ENCODE measurements at regions not wholly inside any gene's neighbourhood (a gene's known extent, or its start where the extent isn't known, plus 50 kb on each side); places are given as distances from the start of the nearest gene placed in this dataset.

DNA sequence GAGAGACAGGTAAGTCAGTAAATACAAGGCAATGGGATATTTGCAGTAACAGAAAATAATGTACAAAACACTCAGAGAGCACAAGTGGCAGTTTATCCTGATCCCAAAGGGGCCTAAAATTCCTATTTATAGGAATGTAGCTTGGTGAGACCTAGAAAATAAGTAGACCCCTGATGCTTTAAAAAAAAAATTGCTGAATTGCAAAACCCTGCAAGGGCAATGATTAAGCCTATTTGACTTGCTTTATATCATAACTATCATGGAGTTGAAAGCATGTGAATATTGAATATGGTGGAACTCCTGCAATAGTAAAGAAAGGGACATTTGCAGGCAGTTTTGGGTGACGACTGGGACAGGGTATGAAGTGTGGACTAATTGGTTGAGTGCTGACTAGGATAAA is 101.9 kb upstream of the C1orf21 start:
- H3K4me1 ChIP-seq (ENCODE audit: insufficient read depth, low read length) = no peaks in the 10 kb centered on the region
- no peak overlapping the region for H3K4me3 ChIP-seq (ENCODE audit: low read length)
- no peaks in the 10 kb centered on the region for H3K36me3 ChIP-seq (ENCODE audit: insufficient read depth, low read depth, low read length)
- no peak overlapping the region for H3K27ac ChIP-seq (ENCODE audit: low read length)
- peaks cover 14% of the 10 kb centered on the region for H3K9me3 ChIP-seq (ENCODE audit: insufficient read depth, low read depth, low read length)
- no peaks in the 10 kb centered on the region for H3K27me3 ChIP-seq (ENCODE audit: insufficient read depth, low read length)
- H3K9ac ChIP-seq (ENCODE audit: low read depth, low read length) = no peak overlapping the region

DNA sequence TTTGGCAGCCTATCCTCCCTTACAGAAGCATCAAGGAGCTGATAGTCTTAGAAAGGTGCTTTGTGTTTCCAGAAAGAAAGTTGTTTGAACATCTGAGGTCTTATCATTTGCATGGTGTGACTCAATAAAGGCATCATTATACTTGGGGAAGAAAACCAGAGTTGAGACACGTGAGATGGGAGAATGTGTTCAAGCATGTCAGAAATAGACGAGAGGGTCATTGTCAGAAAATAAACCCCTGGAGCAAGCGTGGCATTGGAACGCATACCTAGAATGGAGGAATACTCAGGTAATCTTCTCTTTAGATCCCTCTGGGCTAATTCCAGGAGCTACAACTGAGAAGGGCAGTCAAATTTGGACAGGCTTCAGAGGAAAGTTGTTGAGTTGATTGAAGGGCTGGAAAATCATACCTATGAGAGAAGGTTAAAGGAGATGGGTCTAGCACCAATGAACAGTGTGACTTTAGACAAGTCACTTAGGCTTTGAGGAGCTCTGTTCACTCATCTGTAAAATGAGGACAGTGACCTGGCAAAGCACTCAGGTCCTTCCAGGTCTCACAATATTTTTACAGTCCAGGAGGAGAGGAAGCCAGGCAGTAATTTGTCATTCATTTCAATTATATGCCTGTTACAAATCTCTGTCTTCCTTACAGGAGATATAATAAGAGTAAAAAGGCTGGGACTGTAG is 101.3 kb upstream of the C1orf21 start:
- Histone ChIP-seq H3K27ac (ENCODE audit: low read length) (no peak overlapping the region), H3K9me3 (ENCODE audit: insufficient read depth, low read depth, low read length) (peaks cover 21% of the 10 kb centered on the region), H3K27me3 (ENCODE audit: insufficient read depth, low read length) (no peaks in the 10 kb centered on the region), H3K36me3 (ENCODE audit: insufficient read depth, low read depth, low read length) (no peaks in the 10 kb centered on the region), H3K4me1 (ENCODE audit: insufficient read depth, low read length) (no peaks in the 10 kb centered on the region), H3K4me3 (ENCODE audit: low read length) (no peak overlapping the region), H3K9ac (ENCODE audit: low read depth, low read length) (no peak overlapping the region)

DNA sequence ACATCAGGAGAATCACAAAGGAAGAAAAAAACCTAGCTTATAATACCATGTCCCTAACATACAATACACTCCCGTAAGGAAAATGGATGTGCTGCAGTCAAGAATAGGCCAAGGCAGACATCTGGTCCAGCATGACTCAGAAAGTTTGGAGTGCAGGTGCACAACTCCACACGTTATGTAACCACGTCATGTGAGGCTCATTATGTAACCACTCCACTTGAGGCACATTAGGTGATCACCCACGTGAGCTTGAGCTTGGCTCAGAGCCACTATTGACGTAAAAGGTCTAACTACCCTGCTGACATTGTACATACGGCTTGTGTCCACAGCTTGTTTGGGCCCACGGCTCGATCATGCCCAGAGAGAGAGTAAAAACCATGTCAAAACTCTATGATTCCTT is 99.8 kb upstream of the C1orf21 start:
- H3K36me3 ChIP-seq (ENCODE audit: insufficient read depth, low read depth, low read length) = no peaks in the 10 kb centered on the region
- peaks cover 29% of the 10 kb centered on the region for H3K9me3 ChIP-seq (ENCODE audit: insufficient read depth, low read depth, low read length)
- no peaks in the 10 kb centered on the region for H3K4me1 ChIP-seq (ENCODE audit: insufficient read depth, low read length)
- no peak overlapping the region for H3K9ac ChIP-seq (ENCODE audit: low read depth, low read length)
- H3K27ac ChIP-seq (ENCODE audit: low read length) = no peak overlapping the region
- no peak overlapping the region for H3K4me3 ChIP-seq (ENCODE audit: low read length)
- no peaks in the 10 kb centered on the region for H3K27me3 ChIP-seq (ENCODE audit: insufficient read depth, low read length)

DNA sequence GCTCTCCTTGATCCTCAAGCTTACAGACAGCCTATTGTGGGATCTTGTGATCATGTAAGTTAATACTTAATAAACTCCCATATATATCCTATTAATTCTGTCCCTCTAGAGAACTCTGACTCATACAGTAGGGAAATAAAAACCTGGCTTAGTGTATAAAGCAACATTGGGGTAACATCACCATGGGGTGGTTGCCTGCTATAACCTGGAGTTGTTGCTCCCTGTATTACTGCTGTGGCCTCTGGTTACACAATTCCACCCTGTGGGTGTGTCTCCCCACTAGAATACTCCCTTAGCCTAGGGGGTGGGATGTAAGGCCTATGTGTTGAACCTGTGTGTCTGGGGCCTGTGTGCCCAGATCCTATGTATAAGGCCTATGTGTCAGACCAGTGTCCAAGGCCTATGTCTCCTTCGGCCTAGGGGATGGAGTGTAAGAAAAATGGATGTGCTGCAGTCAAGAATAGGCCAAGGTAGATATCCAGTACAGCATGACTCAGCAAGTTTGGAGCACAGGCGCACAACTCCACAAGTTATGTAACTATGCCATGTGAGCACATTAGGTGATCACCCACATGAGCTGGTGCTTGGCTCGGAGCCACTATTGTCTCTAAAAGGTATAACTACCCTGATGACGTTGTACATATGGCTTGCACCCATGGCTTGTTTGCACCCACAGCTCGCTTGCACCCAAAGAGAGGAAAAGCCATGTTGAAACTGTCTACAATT is 96.8 kb upstream of the C1orf21 start:
- no peak overlapping the region for H3K27ac ChIP-seq (ENCODE audit: low read length)
- H3K4me3 ChIP-seq (ENCODE audit: low read length) = no peak overlapping the region
- no peaks in the 10 kb centered on the region for H3K27me3 ChIP-seq (ENCODE audit: insufficient read depth, low read length)
- no peaks in the 10 kb centered on the region for H3K36me3 ChIP-seq (ENCODE audit: insufficient read depth, low read depth, low read length)
- H3K4me1 ChIP-seq (ENCODE audit: insufficient read depth, low read length) = no peaks in the 10 kb centered on the region
- H3K9ac ChIP-seq (ENCODE audit: low read depth, low read length) = no peak overlapping the region
- H3K9me3 ChIP-seq (ENCODE audit: insufficient read depth, low read depth, low read length) = peaks cover 29% of the 10 kb centered on the region

DNA sequence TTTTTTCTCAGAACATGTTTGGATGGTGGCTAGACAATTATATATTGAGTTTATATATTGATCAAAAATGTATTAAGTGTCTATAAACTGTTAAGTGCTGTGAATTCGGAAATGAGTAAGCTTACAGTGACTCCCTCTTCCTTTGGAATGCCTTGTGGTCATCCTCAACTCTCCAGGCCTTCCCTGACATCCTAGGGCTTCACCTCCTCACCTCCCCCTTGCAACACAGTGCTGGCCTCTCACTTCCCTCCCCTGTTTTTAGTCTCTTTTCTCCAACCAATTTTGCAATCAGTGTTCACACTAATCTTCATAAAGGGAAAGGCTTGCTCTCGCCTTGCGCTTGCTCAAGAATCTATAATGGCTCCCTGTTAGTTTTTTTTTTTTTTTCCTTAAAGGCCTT is 95.1 kb upstream of the C1orf21 start:
- no peaks in the 10 kb centered on the region for H3K4me1 ChIP-seq (ENCODE audit: insufficient read depth, low read length)
- no peak overlapping the region for H3K4me3 ChIP-seq (ENCODE audit: low read length)
- no peaks in the 10 kb centered on the region for H3K36me3 ChIP-seq (ENCODE audit: insufficient read depth, low read depth, low read length)
- H3K27ac ChIP-seq (ENCODE audit: low read length) = no peak overlapping the region
- no peaks in the 10 kb centered on the region for H3K27me3 ChIP-seq (ENCODE audit: insufficient read depth, low read length)
- H3K9me3 ChIP-seq (ENCODE audit: insufficient read depth, low read depth, low read length) = peaks cover 26% of the 10 kb centered on the region
- H3K9ac ChIP-seq (ENCODE audit: low read depth, low read length) = no peak overlapping the region

DNA sequence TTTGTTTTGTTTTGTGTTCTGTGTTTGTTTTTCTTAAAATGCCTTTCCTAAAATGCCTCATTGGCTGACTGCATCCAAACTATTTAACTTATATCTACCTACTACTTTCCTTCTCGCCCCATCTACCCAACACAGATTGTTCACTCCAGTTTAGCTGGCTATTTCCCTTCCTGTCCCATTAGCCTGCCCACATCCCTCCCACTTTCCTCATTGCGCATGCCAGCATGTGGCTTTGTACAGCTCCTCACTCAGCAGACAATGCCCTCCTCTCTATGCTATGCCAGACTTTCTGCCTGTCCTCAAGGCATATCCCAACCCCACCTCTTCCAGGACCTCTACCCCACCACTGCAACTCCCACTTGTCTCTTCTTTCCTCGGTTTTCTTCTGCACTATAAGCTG is 94.7 kb upstream of the C1orf21 start:
- Histone ChIP-seq H3K9ac (ENCODE audit: low read depth, low read length) (no peak overlapping the region), H3K36me3 (ENCODE audit: insufficient read depth, low read depth, low read length) (no peaks in the 10 kb centered on the region), H3K27ac (ENCODE audit: low read length) (no peak overlapping the region), H3K4me3 (ENCODE audit: low read length) (no peak overlapping the region), H3K9me3 (ENCODE audit: insufficient read depth, low read depth, low read length) (peaks cover 23% of the 10 kb centered on the region), H3K4me1 (ENCODE audit: insufficient read depth, low read length) (no peaks in the 10 kb centered on the region), H3K27me3 (ENCODE audit: insufficient read depth, low read length) (no peaks in the 10 kb centered on the region)

DNA sequence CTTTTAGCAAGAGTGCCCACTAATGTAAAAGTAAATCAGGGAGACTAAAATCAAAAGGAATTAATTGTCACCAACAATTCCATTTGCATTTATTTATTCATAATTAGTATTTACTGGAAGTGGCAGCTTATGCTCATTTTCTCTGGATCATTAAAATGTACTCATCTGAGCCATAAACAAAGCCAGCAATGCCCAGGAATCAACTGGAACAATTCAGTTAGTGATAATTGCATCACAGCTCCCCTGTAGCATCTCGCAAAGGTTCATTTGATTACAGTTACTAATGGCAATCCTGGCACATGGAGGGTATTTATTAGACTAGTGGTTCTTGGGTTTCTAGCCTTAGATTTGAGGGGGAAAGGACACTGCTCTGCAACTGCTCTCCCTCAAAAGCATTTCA is 92.7 kb upstream of the C1orf21 start:
- no peak overlapping the region for H3K27ac ChIP-seq (ENCODE audit: low read length)
- H3K4me1 ChIP-seq (ENCODE audit: insufficient read depth, low read length) = no peaks in the 10 kb centered on the region; the same call in 1 of the 2 replicates
- H3K9me3 ChIP-seq (ENCODE audit: insufficient read depth, low read depth, low read length) = peaks cover 18% of the 10 kb centered on the region
- no peak overlapping the region for H3K9ac ChIP-seq (ENCODE audit: low read depth, low read length)
- H3K36me3 ChIP-seq (ENCODE audit: insufficient read depth, low read depth, low read length) = no peaks in the 10 kb centered on the region
- no peaks in the 10 kb centered on the region for H3K27me3 ChIP-seq (ENCODE audit: insufficient read depth, low read length)
- H3K4me3 ChIP-seq (ENCODE audit: low read length) = no peak overlapping the region

DNA sequence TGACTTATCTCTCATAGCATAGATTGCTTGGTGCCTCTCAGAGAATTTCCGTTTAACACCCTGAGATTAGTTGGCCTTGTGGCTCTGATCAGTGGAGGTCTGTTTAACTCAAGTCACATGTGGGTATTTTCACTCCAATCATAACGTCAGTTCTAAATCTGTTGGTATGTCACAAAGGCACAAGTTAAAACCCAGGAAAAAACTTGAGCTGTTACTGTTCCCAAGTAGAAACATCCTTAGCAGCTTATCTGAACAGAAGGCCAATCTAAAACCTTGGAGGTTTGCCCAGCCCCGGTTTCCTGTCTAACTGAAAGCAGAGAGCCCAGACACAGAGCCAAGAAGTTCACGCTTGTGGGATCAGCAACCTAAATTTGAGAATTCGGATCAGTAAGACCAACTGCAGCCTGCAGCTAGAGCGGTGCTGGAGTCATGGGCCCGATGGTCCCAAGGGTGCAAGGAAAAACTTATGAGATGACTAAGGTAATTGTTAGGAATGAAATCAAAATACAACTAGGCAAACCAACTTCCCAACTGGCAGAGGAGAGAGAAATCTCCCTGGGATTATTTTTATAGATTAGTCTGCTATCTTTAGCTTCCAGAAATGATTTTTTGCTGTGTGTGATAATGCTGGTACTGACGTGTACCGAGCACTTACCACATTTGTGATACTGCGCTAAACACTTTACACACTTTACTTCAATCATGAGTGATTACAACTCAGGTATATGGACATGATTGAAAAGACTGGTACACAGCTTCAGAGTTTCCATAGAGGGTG is 90.2 kb upstream of the C1orf21 start:
- no peaks in the 10 kb centered on the region for H3K36me3 ChIP-seq (ENCODE audit: insufficient read depth, low read depth, low read length)
- no peaks in the 10 kb centered on the region for H3K27me3 ChIP-seq (ENCODE audit: insufficient read depth, low read length)
- H3K9ac ChIP-seq (ENCODE audit: low read depth, low read length) = no peak overlapping the region
- H3K4me3 ChIP-seq (ENCODE audit: low read length) = no peak overlapping the region
- no peaks in the 10 kb centered on the region; the same call in 1 of the 2 replicates for H3K9me3 ChIP-seq (ENCODE audit: insufficient read depth, low read depth, low read length)
- H3K27ac ChIP-seq (ENCODE audit: low read length) = no peak overlapping the region
- H3K4me1 ChIP-seq (ENCODE audit: insufficient read depth, low read length) = no peaks in the 10 kb centered on the region; the same call in 1 of the 2 replicates

DNA sequence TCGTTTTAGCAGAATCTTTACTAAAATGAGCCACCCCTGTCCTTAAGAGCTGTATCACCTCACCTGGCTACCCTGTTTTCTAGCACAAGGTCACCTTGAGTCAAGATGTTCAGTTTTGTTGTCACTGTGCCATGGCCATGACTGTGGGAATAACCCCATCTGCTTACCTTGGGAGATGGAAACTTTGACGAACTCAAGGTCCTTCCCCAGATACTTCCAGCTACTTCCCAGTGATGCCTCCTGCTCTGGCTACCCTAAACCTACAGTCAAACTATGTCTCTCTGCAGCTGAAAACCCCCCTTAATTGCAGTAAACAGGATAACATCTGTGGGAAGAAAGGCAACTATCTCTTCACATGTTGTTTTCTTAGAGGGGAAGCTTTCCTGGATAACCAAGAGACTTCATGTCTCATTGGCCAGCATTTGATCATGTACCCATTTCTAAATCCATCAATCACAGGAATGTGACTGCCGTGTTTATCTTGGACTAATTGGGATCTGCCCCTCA is 89.5 kb upstream of the C1orf21 start:
- H3K36me3 ChIP-seq (ENCODE audit: insufficient read depth, low read depth, low read length) = no peaks in the 10 kb centered on the region
- H3K27ac ChIP-seq (ENCODE audit: low read length) = no peak overlapping the region
- no peak overlapping the region for H3K9ac ChIP-seq (ENCODE audit: low read depth, low read length)
- H3K4me1 ChIP-seq (ENCODE audit: insufficient read depth, low read length) = no peaks in the 10 kb centered on the region; the same call in 1 of the 2 replicates
- no peak overlapping the region for H3K4me3 ChIP-seq (ENCODE audit: low read length)
- H3K9me3 ChIP-seq (ENCODE audit: insufficient read depth, low read depth, low read length) = no peaks in the 10 kb centered on the region
- H3K27me3 ChIP-seq (ENCODE audit: insufficient read depth, low read length) = no peaks in the 10 kb centered on the region

DNA sequence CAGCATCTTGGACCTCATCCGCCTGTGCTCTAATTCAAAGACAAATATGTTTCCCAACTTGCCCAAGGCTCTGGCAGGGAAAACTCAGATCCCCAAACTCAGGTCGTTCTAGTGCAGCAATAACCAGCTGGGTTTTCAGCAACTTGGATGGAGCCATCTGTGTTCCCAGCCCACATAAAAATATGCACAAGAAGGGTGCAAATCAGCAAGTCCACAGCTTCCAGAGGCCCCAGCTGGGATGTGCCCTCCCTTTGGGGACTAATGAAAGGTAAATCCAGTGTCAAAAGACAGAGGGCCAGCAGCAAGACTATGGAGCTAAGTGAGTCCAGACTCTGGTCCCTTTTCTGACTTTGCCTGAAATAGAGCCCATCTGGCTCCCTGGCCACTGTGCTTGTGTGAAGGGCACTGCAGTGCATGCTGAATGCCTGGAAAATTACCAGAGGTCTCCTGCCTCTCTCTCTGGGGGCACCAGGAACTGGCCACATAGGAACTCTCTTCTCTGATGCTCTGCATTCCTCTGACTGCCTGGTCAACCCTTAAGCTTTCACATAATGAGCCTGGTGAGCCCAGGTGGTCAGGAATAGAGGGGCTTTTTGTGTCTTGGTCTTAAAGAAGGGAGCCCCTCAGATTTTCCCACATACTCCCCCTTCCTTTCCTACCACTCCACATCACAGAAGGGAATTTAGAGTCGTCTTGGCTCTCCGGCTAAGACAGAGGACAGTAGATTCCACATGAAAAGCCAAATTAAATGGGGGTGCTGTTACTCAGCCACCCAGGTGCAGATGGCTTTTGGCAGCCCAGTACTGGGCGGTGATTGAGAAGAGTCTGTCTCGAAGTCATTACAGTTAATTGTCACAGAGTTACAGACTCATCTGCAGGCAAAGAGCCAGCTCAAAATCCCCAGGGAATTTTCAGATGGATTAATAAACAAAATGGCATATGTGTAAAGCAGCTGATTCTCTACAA is 88.1 kb upstream of the C1orf21 start:
- no peak overlapping the region for H3K4me3 ChIP-seq (ENCODE audit: low read length)
- no peak overlapping the region for H3K9ac ChIP-seq (ENCODE audit: low read depth, low read length)
- no peaks in the 10 kb centered on the region for H3K27me3 ChIP-seq (ENCODE audit: insufficient read depth, low read length)
- H3K36me3 ChIP-seq (ENCODE audit: insufficient read depth, low read depth, low read length) = no peaks in the 10 kb centered on the region
- H3K4me1 ChIP-seq (ENCODE audit: insufficient read depth, low read length) = no peaks in the 10 kb centered on the region; the same call in 1 of the 2 replicates
- H3K27ac ChIP-seq (ENCODE audit: low read length) = no peak overlapping the region
- no peaks in the 10 kb centered on the region for H3K9me3 ChIP-seq (ENCODE audit: insufficient read depth, low read depth, low read length)

DNA sequence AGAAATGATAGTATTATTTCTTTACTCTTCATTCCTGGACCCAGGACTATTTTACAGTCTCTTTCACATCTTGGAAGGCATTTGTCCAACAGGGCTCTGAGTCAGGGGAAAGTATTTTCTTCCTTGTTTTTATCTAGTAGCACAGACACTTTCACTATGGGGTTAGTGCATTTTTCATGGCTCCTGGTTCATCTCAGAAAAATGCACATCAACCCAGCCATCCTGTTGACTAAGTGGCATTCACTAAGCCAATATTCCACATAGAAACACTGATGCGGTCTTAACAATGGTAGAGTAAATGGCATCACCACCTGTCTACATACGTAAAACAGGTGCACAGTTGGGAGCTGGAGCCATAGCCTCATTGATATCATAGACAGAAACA is 87.4 kb upstream of the C1orf21 start:
- Histone ChIP-seq H3K36me3 (ENCODE audit: insufficient read depth, low read depth, low read length) (no peaks in the 10 kb centered on the region), H3K27me3 (ENCODE audit: insufficient read depth, low read length) (no peaks in the 10 kb centered on the region), H3K4me1 (ENCODE audit: insufficient read depth, low read length) (no peaks in the 10 kb centered on the region; the same call in 1 of the 2 replicates), H3K4me3 (ENCODE audit: low read length) (no peak overlapping the region), H3K9ac (ENCODE audit: low read depth, low read length) (no peak overlapping the region), H3K9me3 (ENCODE audit: insufficient read depth, low read depth, low read length) (no peaks in the 10 kb centered on the region), H3K27ac (ENCODE audit: low read length) (no peak overlapping the region)
